ENCODE measurements at regions not wholly inside any gene's neighbourhood (a gene's known extent, or its start where the extent isn't known, plus 50 kb on each side); places are given as distances from the start of the nearest gene placed in this dataset.
"Not testable (repeated sequence)": the region's sequence is repeated elsewhere in the genome, so short reads cannot be mapped to it uniquely, and the experiment has no call there.

DNA sequence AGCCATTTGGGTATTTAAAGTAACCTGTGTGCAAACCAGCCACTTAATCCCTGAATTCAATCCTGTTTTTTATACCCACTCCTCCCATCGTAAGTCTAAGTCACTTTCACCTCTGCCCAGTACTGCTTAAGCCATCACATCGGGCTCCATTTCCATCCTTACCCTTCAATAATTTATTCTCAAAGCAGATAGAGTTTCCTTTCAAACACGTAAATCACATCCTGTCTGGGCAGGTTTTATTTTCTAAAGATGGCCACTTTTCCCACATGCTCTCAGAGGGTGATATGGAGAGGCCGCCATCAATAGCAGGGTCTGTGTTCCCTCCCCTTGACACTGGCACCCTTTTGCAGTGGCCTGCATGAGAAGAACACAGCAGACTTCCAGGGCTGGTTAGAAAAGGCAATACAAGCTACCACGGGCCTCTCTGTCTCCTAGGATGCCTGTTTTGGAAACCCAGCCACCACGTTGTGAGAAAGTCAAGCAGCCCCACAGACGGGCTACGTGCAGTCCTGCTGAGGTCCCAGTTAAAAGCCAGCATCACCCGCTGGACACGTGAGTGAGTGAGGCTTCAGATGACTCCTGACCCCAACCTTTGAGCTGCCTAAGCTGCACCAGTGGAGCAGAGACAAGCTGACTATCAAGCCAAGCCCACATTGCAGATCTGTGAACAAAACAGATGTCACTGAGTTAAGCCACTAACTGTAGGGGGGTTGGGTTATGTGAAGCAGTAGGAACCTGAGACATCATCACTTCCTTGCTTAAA, 241.8 kb upstream of the SLCO3A1 start:
- DNase-seq (ENCODE audit: low read depth in 3 of 3), result no peak

DNA sequence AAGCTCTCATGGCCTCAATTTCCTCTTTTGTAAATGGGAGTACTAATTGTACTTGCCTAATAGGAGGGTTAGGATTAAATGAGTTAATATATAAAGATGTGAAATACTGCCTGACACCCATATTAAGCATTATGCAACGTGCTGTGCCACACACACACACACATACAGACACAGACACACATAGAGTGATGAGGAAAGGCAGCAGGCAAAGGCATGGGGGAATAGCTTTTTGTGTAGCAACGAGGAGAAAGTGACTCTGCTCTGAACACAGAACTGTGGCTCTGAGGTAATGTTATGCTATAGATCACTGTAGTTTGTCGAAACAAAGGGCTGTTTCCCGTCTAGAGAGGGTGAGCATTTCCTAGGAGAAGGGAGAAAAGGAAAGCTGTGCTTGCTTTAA, 233.3 kb upstream of the SLCO3A1 start:
- DNase-seq (ENCODE audit: low read depth in 3 of 3), result no peak

DNA sequence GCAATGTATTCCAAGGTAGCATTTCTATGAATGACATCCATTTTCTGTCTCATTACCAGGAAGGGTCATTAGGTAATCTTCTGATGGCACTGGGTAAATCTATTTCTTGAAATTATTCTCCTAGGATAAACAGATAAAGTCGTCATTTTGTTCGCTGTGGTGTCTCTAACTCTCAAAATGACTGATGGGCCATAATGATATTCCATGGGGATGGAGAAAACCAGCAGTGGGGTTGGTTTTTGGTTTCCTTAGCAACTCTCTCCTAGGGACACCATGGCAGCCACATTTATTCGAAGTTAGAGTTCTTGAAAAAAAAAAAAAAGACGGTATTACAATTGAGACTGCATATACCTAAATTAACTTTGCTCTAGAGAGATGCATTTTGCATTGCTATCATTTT, 231.3 kb upstream of the SLCO3A1 start:
- DNase-seq (ENCODE audit: low read depth in 3 of 3), result no peak

DNA sequence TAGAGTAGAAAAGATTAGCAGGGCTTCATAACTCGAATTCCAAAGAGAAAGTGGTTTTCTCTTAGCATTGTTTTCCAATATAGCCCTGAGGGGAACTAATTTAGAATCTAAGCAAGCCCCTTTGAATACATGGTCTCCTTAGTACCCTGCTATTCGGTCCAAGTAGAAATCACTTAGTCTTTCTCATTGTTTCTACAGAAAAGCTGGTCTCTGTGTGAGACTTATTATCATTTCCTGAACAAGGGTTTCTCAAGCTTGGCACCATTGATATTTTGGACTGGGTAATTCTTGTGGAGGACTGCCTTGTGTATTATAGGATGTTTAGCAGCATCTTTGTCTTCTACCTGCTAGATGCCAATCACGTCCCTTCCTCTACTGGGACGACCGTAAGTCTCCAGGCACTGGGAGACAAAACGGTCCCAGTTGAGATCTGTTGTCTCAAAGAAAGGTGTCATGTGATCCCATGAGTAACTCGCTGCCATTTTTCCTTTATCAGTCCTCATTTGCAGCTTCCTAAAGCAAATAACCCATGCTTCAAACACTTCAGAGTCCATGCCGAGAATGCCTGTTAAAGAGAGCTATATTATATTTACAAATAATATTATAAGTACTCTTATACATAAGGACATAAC, 230.7 kb upstream of the SLCO3A1 start:
- DNase-seq (ENCODE audit: low read depth in 3 of 3), result no peak

DNA sequence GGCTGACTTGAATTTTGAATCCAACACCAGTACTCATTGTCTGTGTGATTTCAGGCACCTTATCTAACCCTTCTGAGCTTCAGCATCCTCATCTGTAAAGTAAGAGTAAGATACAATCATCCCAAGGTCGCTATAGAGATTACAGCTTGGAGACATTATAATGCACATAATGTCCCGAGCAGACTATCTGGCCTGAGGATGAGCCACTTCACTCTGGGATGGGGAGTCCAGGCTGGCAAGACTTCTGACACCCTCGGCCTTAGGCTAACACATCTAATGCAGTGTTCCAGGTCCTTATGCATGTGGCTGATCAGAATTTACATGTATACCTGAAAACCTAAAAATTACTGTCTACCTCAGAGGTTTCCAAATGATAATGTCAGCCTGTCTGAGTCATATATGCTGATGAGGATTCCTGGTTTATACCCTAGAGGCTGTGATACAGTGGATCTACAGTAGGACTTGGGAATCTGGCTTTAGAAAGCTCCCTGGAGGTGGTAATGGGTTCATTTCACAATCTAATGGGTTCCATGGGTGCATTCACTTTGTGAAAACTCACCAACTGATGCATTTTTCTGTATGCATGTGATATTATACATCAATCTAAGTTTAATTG, 229.0 kb upstream of the SLCO3A1 start:
- no peak for DNase-seq (ENCODE audit: low read depth in 3 of 3)

DNA sequence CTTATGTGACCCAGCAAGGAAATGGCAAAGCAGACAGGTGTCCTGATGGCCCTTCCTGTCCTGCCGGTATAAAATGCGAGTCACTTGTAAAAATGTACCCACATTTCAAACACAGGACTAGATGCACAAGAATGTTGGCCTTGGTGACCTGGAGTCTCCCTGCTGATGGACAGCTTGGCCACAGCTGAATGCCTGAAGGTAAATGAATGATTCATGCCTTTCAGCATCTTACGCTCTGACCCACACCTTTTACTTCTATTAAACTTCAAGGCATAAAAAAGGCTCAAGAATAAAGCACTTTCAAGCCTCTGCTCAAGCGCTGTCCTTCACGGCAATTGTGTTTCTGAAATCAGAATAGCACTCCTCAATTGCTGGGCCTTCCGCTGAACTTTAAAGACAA, 228.0 kb upstream of the SLCO3A1 start:
- no peak for DNase-seq (ENCODE audit: low read depth in 3 of 3)

DNA sequence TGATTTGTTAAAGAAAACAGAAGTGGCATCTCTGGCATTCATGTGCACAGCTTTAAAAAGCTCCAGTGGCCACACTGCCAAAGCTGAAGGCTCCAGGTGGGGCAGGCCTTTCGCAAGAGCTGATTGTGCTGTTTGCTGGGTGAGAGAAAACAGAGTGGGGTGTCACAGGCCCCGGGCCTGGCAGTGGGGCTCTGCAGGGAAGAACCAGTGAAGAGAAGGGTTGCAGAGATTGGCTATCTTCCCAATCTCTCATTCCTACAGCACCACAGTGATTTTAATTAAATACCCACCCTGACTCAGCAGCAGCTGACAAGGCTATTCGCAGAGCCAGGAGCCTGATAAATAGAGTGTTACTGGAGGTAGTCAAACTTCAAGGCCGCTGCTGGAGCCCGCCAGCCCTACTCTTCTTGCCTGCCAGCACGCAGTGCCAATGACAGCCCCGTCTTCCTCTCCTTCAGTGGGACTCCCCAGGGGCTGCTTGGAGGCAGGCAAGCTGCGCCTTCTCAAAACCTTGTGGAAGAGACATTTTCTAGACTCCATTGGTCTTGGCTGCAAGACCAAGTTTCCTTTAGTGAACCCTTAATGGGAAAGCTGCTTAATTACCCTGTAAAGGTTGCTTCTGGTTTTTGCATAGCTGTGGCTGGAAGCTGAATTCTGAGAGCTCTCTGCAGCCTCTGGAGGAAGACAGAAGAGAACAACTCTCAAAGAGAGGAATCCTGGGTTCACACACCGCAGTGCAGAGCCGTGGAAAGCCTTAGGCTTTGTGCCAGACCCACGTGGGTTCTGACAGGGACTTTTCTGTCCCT, 225.8 kb upstream of the SLCO3A1 start:
- DNase-seq (ENCODE audit: low read depth in 3 of 3), result no peak

DNA sequence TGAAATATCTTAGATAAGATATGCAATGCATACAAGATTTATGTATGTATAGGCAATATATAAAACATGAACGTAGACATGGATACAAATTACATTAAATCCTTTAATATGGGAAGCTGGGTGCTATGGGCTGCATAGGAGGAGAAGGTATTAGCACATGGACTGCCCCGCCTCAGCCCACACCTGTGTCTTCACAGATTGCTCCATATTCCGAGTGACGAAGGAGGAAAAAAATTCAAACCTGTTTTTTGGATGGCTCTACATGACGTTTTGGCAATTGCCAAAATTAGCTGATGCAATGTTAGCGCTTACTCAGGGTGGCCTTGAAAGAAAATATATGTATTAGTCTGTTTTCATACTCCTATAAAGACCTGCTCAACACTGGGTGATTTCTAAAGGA, 223.4 kb upstream of the SLCO3A1 start:
- no peak for DNase-seq (ENCODE audit: low read depth in 3 of 3)

DNA sequence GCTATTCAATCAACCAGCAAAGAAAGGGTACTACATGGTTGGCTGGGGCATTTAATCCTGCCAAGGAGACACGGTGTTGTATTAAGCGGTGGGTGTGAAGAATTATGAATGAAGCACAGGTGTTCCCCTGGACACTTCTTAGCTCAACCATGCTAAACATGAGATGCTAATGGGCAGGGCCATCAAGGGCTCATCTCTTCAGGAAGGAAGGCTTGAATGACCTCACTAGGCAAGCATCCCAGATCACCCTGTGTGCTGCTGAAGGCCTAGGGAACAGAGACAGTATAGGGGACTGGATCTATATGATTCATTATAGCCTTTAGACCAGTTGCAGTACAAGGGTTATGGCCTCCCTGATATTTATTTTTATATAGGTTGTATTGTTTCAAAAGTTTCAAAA, 221.3 kb upstream of the SLCO3A1 start:
- DNase-seq (ENCODE audit: low read depth in 3 of 3), result no peak

DNA sequence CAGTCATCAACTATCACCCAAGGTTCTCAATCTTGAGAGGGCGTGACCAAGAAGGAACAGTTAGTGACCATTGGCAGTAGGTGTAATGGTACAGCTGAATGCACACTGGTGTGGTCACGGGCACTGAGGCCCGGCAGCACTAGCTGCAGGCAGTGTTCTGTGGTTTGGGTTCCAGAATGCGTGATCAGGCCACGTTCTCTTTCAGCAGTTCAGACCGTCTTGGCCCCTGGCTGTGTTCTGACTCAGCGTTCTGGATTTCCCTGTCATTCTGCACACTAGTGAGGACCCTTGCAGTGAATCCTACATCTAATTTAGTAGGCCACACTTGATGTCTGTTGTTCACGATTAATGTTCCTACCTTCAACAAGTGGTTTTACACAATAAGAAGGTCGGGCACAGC, 220.5 kb upstream of the SLCO3A1 start:
- DNase-seq (ENCODE audit: low read depth in 3 of 3), result no peak

DNA sequence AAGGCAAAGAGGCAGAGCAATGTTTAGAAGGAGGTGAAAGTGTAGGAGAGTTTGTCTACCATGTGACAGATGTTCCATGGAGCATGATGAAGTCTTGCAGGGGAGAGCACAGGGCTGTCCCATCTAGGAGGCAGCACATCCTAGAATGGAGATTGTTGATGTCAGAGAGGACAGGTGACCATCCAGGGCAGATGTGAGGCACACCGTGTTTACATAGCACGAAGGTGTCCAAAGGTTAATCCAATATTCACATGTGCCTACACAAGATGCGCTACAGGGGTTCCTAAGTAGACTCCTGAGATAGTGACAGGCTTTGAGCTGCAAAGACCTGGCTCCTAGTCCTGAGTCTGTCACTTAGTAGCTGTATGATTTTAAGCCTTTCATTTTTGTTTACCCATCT, 219.3 kb upstream of the SLCO3A1 start:
- no peak for DNase-seq (ENCODE audit: low read depth in 3 of 3)

DNA sequence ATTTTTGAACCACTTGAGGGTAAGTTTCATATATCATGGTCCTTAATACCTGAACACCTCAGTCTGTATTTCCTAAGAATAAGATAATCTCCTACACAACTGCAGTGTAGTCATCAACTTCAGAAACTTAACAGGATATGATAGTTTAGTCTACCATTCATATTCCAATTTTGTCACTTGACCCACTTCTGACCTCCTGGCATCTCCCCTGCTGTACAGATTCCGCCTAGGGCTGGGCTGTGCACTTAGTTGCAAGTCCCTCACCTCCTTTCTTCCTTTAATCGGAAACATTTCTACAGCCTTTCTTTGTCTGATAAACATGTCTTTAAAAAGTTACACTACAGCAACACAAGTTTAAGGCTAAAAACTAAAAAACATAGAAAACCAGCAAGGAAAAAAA, 218.4 kb upstream of the SLCO3A1 start:
- no peak for DNase-seq (ENCODE audit: low read depth in 3 of 3)

DNA sequence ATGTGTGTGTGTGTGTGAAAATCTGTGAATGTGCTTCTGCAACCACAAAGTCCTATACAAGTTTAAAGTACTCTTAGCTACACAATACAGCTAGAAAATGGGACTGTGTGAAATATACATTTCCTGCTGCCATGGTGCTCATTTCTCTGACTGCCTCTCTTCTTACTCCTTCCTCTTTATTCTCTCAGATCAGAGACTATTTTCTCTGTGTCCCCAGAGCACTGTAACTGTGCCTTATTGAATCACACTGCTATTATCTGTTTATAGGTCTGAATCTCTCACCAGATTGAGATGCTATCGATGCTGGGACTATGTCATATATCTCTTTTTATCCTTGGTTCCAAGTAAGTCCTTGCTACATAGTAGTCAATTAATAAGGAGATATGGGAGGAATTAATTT, 217.9 kb upstream of the SLCO3A1 start:
- no peak for DNase-seq (ENCODE audit: low read depth in 3 of 3)

DNA sequence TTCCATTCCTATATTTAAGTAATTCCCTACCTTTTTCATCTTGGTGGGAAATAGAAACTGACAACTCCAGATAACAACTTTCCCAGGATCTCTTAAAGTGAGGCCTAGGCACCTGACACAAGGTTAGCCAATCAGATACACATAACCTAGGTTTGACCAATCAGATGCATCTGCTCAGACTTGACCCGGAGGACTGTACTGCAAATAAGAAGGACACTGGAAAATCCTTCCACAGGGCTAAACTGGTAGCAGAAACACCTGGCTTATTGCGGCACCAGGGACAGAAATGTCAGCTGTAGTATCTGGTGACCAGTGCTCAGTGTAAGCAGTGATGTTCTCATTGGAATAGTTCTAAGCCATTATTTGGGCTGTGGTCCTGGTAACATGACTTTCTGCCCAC, 204.5 kb upstream of the SLCO3A1 start:
- DNase-seq (ENCODE audit: low read depth in 3 of 3), result no peak

DNA sequence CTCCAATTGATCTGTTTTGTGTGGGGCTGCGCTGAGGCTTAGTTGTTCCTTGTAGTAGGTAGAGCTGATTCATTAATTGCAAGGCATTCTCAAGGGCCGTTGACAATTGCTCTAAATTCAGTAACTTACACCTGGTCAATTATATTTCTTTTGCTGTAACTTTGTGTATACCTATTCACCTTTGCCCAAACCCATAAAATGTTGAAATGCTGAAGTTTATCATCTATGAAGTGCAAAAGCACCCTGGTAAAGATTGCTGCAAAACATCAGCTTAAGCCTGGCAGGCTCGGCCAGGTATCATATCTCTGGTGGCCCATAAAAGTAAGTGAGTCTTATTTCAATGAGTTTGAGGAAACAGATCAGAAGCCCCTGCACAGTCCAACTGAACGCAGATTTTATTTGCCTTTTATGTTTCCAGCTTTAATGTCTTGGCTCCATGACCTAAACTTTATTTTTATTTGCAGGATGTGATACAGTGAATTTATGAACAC, 203.6 kb upstream of the SLCO3A1 start:
- DNase-seq (ENCODE audit: low read depth in 3 of 3), result no peak

DNA sequence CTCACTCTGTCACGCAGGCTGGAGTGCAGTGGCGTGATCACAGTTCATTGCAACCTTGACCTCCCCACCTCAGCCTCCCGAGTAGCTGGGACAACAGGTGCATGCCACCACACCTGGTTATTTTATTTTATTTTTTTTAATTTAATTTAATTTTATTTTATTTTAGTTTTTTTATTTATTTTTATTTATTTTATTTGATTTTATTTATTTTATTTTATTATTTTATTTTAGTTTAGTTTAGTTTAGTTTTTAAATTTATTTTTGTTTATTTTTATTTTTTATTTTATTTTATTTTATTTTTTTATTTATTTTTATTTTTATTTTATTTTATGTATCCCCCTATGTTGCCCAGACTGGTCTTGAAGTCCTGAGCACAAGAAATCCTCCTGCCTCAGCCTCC, 202.3 kb upstream of the SLCO3A1 start:
- DNase-seq (ENCODE audit: low read depth in 3 of 3), result no peak

DNA sequence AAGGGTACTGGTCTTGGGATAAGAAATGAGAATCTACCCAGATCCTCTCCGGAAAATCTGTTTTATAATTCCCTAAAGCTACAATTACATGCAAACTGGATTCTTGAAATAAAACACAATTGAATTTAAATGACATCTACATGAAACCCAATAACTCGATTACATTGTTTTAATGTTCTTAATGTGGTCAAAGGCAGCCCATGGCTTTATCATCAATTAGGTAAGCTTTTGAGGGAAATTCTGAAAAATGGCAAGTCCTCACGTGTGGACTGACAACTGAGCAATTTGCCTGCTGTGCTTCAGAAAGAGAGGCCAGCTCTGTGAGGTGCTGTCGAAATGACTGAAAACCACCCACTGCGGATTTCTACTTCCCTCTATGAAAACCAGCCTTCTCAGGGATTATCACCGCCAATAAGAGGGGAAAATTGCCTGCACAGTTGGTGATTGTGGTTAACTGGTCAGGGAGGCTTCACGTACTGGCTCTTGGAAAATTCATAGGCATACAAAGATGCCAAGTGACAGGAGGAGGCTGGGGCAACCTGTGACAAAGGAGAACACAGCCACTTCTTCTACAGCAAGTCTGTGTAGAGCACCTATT, 200.8 kb upstream of the SLCO3A1 start:
- no peak for DNase-seq (ENCODE audit: low read depth in 3 of 3)

DNA sequence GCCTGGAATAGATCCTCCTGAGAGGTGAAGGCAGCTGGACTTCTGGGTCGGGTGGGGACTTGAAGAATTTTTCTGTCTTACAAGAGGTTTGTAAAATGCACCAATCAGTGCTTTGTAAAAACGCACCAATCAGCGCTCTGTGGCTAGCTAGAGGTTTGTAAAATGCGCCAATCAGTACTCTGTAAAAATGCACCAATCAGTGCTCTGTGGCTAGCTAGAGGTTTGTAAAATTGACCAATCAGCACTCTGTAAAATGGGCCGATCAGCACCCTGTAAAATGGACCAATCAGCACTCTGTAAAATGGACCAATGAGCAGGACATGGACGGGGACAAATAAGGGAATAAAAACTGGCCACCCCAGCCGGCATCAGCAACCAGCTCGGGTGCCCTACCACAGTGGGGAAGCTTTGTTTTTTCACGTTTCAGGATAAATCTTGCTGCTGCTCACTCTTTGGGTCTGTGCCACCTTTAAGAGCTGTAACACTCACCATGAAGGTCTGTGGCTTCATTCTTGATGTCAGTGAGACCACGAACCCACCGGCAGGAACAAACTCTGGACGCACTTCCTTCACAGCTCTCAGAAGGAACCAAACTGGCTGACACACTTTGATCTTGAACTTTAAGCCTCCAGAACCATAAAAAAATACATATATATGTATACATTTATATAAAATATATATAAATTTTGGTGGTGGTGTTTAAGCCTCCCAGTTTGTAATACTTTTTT, 197.8 kb upstream of the SLCO3A1 start:
- DNase-seq (ENCODE audit: low read depth in 3 of 3), result not testable (repeated sequence)

DNA sequence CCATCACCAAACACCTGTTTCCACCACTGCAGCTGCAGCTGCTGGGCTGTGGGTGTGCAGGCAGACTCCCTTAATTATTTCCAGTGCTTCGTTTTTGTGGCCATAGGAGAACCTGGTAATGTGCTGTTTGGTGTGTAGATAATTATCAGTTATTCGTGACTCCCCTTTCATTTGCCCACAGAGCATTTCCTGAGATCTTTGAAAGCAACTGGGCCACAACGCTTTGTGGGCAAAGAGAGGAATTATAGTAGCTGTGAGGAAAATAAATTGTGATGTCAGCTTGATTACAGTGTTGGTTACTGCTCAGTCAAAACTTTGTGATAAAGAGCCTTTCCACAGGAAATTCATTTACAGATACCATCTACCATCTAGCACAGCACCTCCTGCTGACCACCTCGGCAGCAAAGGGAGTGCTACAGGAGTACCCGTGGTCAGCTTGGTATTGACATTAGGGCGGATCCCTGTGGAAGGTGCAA, 193.3 kb upstream of the SLCO3A1 start:
- no peak for DNase-seq (ENCODE audit: low read depth in 3 of 3)

DNA sequence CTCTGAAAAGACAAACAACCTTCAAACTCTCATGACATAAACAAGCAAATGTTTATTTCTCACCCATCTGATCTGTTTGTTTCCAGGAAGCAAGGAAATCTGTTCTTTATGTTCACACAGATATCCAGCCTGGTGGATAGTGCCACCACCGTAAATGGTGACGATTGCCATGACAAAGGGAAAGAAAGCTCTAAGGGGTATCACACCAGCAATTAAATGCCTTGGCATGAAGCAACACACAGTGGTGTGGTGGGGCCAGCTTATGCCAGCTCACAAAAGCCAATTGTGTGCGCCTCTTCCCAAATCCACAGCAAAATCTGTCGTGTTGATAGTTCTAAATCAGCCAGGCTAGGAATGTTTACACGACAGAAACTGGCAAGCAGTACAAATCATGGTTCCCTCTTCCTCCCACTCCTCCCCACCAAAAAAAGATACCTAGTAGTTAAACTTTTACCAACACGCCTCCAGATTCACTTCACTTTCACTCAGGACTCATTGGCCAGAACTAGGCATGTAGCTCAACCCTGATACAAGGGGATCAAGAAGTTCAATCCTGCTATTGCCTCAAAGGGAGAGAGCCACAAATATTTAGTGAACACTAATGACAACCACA, 189.2 kb upstream of the SLCO3A1 start:
- no peak for DNase-seq (ENCODE audit: low read depth in 3 of 3)

DNA sequence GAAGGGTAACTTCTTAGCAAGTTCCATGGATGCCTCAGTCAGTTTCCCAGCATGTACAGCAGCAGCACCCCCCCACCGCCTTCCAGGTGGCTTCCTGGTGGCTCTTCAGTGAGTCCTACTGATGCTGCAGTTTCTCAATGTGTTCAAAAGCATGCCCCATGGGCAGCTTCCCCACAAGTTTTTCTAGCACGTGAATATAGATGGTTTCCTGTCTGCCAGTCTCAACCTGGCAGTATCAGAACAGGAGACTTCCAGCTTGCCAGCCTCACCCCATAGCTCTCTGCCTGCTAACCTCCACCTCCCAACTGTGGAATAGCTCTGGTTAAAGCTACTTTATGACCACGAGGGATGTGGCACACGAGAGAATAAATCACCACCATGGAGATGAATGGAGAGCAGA, 188.3 kb upstream of the SLCO3A1 start:
- DNase-seq (ENCODE audit: low read depth in 3 of 3), result no peak

All from stimulated activated CD4-positive, alpha-beta T cell treated with anti-CD3 and anti-CD28 coated beads, TNF-alpha, amount 100 ng/mL, for 48 hours (primary cell).